D721Med (cell line): ENCODE measurements at regions not wholly inside any gene's neighbourhood (a gene's known extent, or its start where the extent isn't known, plus 50 kb on each side); places are given as distances from the start of the nearest gene placed in this dataset.

Experiments used
- DNase-seq: peaks from one replicate; pipeline ENCODE4 v3.0.0; 2011; ENCODE audit warnings: low spot score; ENCODE audit not compliant: insufficient read length
- FAIRE-seq: peaks from 2 replicates; lab custom pipeline; 2011; peaks lifted over from hg19 to GRCh38; lab: Jason Lieb, UNC
- TF ChIP-seq, protein P1 (sequence below): IDR thresholded peaks from 2 replicates; pipeline ENCODE4 v1.5.1; 2012; ENCODE audit warnings: mild to moderate bottlenecking, control low read depth; ENCODE audit not compliant: insufficient read depth; ENCODE audit errors: missing control alignments

DNA sequence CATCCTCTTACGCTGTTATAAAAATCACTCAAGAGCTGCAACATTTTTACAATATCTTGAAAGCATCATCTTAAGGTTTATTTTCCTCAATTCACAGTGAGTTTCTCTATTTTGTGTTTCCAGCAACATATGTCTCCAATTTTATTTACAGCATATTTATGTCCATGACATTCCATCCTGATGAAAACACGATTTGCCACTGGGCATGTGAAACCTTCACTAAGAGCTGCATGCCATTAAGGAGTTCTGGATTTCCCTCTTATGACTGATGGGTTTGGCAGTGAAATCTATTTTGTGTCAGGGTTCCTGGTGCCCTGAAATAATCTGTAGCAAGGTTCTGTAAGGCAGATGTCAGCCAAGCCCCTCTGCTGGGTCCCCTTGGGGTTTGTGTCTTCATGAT, 527.6 kb upstream of the KLF12 start:
- TF ChIP-seq, protein P1, sequence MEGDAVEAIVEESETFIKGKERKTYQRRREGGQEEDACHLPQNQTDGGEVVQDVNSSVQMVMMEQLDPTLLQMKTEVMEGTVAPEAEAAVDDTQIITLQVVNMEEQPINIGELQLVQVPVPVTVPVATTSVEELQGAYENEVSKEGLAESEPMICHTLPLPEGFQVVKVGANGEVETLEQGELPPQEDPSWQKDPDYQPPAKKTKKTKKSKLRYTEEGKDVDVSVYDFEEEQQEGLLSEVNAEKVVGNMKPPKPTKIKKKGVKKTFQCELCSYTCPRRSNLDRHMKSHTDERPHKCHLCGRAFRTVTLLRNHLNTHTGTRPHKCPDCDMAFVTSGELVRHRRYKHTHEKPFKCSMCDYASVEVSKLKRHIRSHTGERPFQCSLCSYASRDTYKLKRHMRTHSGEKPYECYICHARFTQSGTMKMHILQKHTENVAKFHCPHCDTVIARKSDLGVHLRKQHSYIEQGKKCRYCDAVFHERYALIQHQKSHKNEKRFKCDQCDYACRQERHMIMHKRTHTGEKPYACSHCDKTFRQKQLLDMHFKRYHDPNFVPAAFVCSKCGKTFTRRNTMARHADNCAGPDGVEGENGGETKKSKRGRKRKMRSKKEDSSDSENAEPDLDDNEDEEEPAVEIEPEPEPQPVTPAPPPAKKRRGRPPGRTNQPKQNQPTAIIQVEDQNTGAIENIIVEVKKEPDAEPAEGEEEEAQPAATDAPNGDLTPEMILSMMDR = no peak
- DNase-seq = no peak

DNA sequence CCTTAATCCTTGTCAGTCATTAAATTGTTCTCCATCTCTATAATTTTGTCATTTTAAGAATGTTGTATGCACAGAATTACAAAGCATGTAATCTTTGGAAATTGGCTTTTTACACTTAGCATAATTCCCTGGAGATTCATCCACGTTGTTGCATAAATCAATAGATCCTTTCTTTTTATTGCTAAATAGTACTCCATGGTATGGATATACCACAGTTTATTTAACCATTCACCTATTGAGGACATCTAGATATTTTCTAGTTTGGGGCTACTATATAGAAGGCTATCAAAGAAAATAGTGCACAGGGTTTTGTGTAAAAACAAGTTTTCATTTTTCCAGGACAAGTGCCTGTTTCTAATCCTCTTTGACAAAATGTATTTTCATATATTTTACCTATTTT, 523.6 kb upstream of the KLF12 start:
- TF ChIP-seq, protein P1 = no peak
- no peak for FAIRE-seq

More for the DNA sequence above, 527.6 kb upstream of the KLF12 start:
- no peak for FAIRE-seq

DNA sequence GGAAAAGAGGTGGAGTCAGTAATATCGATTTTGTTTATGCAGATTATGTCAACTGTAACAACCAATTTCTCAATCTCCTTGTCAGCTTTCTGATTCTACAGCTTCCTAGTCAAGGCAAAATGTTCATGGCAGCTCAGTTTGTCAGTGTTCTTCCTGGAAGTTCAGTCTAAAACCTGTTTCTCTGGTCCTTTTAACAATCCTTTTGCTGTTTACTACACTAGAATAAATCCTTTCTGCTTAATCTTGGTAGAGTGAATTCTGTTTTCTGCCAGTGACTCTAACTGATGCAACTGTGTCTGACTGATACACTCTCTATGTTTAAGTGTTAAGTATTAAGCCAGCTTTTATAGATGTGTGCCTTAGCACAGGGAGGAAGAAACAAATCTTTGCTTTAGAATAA, 516.9 kb upstream of the KLF12 start:
- no peak for FAIRE-seq
- TF ChIP-seq, protein P1 = no peak
- DNase-seq = no peak

More for the DNA sequence above, 523.6 kb upstream of the KLF12 start:
- no peak for DNase-seq

DNA sequence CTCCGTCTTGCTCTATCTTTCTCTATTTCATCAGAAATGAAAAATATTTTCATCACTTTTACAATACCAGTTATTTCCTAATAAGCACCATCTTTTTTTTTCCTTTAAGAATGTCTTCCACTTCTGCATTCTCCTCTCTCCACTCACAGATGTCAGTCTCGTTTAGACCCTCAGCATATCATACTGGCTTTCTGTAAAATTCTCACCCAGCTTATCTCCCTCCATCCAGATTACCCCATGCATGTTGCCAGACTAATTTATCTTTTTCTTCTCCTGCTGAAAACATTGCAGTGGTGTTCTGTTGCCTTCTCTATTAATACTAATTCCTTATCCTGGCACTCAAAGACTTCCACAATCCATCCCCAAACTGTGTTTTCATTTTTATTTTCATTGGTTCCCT, 513.8 kb upstream of the KLF12 start:
- DNase-seq (no peak), FAIRE-seq (no peak)
- TF ChIP-seq, protein P1 = no peak

DNA sequence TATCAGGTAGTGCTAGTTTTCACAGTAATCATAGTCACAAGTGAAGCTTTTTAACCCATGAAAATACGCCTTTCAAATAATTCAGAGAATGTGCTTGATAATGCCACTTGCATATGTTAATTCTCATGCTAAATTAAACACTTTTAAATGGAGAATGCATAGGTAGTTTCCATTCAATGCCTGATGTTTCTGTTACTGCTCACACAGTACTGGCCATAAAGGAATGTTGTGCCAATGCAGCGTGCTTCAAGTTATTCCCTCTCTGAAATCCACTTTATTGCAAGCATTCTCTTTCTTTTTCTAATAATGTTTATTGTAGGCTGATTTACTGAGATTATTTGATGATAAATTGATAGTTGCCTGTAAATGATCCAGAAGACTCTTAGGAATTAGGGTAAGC, 513.0 kb upstream of the KLF12 start:
- no peak for DNase-seq
- TF ChIP-seq, protein P1 = no peak
- no peak for FAIRE-seq

DNA sequence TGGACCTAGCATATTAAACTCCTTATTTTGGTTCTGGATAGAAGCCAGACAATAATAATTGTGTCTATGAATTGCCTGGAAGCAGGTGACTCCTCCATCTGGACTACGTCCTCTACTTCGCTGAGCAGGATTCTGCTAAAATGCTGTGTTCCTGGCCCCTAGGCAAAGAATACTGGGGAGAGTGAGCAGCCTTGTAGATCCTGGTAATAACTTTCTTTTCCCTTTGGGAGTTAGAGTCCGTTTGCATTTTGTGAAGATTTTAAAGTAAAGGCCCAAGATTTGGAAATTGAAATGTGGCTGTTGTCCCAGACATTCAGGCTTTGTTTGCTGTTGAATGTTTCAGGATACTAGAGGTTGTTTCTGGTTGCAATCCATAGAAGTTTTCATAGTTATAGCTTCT, 511.9 kb upstream of the KLF12 start:
- no peak for DNase-seq
- no peak for FAIRE-seq
- TF ChIP-seq, protein P1 = no peak

DNA sequence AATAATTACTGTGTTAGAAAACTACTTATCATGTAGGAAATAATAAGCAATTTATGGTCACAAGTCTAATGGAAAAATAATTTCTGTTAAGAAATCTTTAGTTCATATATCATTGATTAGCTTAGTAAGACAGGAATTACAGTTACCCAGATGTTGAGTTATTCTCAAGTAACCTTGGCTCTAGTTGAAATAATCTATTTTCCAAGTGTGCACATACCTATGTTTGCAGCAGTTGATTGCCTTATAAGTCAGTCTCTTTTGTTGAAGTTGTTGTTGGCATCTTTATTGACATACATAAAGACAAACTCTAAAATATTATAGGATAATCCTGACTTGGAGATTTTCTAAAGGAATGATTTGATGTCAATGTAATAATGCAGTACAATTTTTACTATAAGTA, 511.4 kb upstream of the KLF12 start:
- no peak for FAIRE-seq
- TF ChIP-seq, protein P1 = no peak
- no peak for DNase-seq
